Glomerular visceral epithelial cell (primary cell): ENCODE measurements at regions not wholly inside any gene's neighbourhood (a gene's known extent, or its start where the extent isn't known, plus 50 kb on each side); places are given as distances from the start of the nearest gene placed in this dataset.

Experiments used
- DNase-seq: peaks from one replicate; pipeline ENCODE4 v3.0.0-alpha.2; 2016; ENCODE audit errors: extremely low spot score

DNA sequence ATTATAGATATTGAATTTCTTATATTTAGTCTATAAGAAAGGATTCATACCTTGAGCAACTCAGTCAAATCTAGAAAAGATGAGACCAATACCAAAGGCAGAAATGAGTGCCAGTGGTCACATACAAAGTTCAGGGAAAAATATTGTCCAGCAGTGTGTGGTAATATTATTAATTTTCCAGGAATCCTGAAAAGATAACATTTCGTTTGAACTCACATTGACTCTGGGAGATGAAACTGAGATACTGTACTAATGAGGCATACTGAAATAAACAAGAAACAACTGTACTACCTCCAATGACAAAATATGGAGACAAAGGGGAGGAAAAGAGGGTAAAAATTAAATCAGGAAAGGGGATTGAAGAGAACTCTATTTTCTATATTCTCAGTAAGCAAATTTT, 212.4 kb downstream of the TRAM1L1 start:
- no peak for DNase-seq

DNA sequence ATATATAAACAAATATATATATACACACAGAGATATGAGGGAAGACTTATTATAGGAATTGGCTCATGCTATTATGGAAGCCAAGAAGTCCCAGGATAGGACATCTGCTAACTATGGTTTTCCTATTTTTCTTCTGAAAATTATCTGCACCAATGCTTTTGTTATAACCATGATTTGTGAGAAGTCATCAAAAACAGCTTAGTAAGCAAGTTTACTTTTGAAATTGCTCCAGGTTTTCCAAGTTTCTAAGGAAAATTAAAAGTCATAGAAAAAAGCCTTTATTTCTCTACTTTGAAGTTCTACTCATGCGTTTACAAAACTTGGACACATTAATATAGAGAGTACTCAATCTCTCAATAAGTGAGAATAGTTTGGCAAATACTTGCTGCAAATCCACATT, 213.1 kb downstream of the TRAM1L1 start:
- no peak for DNase-seq

DNA sequence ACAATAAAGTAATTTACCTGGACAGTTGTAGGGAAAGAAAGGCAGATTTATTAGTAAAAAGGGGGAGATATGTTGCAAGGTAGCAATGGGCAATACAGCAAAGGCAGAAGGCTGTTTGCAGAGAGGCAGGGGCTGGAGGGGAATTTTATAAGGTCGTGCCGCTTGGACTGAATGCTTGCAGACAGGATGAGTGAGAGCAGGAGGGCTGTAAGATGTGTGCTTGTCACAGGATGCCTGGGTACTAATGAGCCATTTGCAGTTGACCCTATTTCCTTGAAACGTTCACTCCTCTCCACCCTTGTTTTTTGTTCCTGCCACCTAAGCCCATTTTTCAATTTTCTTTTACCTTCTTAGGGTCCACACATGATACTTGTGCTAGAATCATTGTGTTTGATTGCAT, 214.7 kb downstream of the TRAM1L1 start:
- no peak for DNase-seq

DNA sequence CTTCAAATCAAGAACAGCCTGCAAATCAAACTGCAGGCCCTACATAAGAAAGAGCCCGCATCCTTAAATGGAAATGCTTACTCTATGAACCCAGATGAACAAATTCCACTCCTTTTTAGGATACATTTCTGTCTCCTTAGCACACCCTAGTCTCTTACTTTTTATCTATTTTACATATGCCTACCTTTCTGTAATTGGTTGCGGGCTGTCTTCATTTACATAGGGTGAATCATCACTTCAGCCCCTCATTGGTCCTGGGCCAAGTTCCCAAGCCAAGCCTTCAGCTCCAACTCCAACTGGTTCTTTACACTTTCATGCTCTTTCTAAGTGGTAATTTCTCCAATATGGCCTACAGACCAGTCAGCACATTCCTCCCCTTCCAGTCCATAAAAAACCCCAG, 219.3 kb downstream of the TRAM1L1 start:
- no peak for DNase-seq

DNA sequence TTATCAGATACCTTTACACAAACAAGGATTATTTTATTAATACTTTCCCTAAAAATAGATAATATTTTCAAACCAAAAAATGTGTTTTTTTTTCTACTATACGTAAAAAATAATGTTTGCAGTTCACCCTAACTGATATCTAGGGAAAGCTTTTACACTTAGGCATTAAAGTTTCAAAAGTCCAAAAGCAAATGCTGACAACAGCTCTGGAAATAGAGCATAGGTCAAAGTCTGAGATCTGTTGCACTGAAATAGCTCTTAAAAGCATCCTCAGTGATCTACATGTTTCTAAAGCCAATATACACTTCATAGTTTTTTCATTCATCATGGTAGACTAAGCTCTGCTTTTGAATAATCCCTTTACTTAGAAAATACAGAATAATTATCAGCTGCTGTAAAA, 222.8 kb downstream of the TRAM1L1 start:
- DNase-seq, result no peak

DNA sequence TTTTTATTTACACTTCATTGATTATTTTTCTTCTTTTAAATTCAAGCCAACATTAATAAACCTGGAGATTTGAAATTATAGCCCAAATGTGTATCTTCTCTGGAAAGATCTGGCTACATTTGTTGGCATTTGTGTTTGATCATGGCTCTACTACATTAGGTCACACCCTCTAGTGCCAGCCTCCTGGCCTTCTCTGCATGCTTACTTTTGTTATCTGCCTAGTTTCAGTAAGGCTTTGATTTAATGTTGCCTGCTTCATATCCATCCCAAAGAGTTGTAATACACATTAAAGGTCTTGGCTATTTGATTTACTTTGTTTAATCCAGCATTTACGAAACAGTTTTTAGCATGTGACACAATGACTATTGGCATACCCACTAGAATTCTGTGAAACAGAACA, 224.5 kb downstream of the TRAM1L1 start:
- no peak for DNase-seq

DNA sequence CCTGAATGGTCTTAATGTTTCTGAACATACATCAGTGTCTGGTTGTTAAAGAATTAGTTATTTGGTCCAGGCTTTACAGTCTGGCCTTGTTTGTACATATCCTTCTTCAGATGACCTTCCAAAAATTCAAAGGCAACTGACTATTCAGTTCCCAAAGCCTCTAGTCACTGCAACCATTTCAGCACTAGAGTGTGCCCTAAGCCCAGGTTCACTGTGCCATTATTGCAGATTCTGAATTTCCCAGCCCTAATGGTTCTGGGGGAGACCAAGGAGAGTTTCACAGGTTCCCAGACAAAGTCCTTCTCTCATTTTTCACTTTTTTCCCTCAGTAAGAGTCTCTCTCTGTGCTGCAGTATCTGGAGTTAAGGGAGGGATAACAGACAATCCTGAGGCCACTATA, 235.8 kb downstream of the TRAM1L1 start:
- no peak for DNase-seq

DNA sequence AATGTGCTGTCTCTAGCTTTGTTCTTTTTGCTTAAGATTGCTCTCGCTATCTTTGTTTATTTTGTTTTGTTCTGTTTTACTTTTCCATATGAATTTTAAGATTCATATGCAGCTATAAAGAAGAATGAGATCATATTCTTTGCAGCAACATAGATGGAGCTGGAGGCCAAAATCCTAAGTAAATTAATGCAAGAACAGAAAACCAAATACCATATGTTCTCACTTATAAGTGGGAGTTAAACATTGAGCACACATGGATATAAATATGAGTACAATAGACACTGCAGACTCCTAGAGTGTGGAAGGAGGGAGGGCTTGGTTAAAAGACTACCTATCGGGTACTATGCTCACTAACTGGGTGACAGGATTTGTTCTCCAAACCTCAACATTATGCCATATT, 237.8 kb downstream of the TRAM1L1 start:
- DNase-seq, result no peak

DNA sequence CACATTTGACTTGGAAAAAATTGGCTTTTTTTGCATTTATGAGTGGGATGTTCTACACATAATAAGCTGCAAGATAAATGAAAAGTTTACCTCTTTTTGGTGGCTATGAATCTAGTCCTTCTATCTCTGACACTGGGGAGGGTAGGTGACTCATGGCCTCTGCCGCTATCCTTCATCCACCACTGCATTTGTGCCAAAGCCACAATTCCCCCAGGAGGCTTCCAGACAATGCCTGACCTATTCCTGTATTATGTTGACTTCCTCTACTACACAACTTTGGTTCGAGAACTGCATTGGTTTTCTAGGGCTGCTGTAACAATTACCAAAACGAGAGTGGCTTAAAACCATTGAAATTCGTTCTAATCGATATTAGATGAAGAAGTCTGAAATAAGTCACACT, 245.6 kb downstream of the TRAM1L1 start:
- peak; percentile 69 for DNase-seq

DNA sequence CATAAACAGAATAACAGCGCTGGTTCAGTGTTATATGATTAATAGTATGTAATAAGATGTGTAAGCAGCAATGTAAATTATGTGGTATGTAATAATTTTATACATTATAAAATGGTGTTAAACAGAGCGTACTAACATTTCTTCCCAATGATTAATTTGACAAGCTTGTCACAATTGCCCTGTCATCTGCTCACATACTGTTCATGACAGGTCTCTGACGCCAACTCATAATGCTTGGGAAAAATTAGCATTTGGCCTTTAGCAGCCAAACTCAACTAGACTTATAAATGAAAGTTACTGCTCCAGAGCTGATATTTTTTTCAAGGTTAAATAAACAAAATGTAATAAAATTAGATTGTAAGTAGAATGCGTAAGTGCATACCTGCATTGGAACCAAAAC, 246.8 kb downstream of the TRAM1L1 start:
- DNase-seq, result no peak

DNA sequence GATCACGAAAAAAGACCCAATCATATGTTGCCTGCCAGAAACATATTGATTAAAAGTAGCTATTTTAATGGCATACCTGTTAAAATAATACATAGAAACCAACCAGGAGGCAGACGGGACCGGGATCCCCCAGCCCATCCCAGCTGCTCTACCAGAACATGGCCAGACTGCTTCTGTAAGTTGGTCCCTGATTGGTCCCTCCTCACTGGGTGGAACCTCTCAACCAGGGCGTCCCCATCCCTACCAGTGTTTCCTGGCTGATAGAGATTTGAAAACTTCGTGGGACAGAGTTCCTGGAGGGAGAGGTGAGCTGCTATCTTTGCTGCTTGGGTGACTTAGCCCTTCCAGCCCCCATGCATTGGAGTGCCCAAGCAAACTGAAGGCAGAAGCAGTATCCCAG, 256.2 kb downstream of the TRAM1L1 start:
- no peak for DNase-seq

DNA sequence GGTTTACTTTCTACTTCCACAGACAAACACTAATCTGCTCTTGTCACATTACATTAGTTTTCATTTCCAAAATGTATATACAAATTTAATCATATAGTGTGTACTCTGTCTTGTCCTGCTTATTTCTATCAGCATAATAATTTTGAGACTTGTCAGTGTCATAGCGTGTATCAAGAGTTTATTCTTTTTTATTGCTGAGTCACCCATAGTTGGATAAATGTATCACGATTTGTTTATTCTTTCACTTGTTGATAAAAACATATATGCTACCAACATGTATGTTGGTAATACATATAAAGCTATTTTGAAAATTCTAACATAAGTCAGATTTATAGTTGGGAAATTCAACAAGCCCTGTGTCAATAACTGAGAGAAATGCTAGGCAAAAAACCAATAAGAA, 261.2 kb downstream of the TRAM1L1 start:
- DNase-seq, result no peak

DNA sequence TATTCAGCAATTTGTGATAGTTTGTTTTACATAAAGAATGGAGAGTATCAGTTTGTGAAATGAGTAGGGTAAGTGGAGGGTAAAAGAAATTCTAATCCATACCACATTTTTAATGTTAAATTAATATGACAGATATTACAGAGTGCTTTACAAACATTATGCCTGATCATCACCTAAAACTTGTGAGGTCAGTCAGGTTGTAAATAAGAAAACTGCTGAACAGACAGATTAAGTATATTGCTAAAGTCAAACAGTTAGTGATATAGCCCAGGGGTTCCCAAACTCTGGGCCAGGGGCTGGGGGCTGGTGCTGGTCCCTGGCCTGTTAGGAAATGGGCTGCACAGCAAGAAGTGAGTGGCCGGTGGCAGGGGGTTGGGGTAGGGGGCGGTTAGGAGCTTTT, 273.6 kb downstream of the TRAM1L1 start:
- DNase-seq, result no peak

DNA sequence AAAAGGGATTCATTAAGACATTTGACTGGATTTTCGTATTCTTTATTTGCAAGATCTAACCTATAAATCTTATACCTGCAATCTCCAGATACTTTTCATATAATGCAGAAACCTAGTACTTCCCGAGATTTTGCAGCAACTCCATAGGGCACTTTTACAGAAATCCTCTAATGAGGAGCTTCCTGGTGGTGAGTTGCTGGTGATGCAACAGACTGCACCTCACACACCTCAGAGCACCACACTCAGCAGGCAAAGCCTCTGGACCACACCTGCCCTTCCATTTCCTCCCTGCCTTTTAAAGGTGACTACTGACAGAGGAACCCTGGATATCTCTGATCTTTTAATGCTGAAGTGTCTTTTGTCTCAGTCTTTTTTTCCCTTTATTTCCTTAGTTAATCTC, 289.4 kb downstream of the TRAM1L1 start:
- DNase-seq, result no peak

DNA sequence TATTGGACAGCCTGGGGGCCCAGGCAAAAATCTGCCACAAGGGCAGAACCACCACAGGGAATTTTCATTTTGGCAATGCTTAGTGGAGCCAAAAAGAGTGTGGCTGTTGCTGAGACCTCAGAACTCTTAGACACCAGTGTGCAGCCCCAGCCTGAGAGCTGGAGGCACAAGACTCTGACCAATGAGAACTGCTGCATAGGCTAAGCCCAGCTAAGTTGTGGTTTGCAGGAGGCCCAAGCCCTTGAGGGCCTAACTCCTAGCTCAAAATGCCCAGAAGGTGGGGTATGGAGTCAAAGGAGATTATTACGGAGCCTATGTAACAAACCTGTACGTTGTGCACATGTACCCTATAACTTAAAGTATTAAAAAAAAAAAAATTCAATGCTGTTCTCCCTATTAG, 296.7 kb downstream of the TRAM1L1 start:
- DNase-seq, result no peak

DNA sequence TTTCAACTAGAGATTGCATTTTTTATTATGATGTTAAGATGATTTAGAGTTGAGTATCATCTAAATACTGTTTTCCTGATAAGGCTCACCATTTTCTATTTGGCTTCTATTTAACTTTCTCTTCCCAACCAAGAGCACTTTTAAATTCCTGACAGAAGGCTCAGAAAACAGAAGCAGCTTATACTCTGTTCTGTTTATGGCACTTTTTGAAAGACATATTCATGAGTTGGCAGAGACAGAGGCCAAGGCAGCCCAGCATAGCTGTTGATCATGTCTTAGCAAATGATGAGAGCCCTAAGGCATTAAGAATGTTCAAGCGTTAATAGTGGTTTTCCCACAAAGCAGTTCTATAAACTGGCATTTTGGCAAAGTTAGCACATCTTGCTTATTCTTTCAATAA, 330.3 kb downstream of the TRAM1L1 start:
- DNase-seq, result no peak

DNA sequence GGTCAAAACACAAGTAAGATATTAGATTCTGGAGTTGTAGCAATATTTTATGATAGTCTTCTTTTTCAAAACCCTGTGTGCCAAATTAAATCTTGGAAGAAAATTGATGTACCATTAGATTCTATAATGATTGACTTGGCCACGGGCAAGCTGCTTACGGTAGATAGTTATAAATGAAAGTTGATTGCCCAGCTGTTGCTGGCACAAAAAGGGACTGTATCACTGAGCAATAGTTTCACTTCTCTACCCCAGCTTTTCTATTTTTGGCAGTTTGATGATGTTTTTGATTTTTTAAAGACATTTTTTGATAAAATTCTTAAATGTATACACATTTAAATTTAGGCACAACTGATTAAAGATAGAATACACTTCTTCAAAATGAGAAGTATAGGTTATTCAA, 333.3 kb downstream of the TRAM1L1 start:
- no peak for DNase-seq

DNA sequence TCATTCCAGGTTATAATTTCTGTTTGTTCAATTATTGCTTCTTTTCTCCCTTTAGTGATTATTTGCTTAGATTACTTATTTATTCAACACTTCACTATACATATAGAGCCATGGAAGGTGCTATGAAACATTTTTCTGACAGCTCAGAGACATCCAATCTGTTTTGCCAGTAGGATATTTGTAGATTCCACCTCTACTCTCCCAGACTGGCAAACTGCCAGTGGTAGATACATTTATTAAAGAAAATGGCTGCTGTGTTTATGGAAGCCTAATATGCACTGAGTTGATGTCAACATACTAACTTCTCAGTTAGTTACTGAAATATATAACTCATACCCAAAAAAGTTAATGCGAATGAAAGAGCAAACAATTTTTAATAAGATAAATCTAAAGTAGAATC, 348.6 kb downstream of the TRAM1L1 start:
- no peak for DNase-seq

DNA sequence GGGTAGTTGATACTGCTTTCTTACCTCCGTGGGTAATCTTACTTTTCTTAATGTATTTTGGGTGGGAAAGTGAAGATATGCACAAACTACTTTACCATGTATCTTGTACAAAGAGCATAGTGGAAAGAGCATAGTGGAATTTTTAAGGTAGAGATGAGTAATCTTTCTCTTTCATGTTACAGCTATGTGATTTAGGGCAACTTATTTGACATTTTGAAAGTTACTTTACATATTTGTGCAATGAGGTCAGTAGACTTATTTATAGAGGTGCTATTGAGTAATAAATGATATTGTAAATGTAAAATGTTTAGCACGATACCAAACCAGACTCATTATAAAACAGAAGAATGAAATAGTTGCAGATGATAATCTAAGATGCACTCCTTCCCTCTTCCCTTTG, 351.2 kb downstream of the TRAM1L1 start:
- DNase-seq, result no peak

DNA sequence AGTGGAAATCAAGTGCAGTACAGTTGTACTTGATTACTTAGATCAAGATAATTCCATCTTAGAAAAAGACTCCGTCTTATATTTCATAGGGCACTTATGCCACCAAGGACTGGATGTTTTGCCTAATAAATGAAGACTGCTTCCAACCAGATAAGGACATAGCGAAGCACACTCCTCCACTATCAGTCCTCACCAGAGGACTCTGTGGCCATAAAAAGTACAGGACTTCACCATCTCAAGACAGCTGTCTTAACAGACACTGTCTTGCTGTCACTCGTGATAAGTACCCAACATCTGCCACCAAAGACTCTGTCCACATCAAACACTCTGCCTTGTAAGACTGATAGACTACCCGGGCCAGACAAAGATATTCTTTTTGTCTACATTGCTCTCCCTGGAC, 352.0 kb downstream of the TRAM1L1 start:
- no peak for DNase-seq

DNA sequence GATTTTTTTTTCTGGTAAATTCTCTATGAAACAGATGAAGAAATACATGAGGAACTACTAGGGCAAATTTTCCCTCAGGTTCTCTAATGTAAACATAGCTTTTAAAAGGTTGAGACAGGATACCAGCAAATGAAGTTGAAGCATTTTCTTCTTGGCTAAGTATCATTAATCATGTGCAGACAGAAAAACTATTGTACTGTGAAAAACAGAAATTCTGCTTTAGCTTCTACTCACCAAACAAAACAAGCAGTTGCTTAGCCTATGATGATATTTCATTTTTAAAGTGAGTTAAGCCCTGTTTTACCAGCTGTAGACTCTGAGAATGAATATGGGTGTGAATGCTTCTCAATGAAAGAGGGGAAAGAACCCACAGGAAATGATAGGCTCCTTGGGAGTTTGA, 358.9 kb downstream of the TRAM1L1 start:
- DNase-seq, result no peak

DNA sequence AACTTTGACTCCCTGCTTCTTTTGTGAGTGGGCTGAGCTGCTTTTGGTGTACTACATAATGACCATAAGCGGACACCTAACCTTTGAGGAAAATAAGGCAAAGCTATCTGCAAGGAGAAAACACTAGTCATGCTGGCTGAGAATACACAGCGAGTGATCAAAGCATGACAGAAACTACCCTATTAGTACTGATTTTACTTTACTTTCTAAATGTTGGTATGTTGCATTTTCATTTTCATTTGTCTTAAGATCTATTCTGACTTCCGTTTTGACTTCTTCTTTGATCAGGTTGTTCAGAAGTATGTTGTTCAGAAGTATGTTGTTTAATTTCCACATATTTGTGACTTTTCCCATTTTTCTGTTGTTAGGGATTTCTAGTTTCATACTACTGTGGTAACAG, 361.1 kb downstream of the TRAM1L1 start:
- no peak for DNase-seq

DNA sequence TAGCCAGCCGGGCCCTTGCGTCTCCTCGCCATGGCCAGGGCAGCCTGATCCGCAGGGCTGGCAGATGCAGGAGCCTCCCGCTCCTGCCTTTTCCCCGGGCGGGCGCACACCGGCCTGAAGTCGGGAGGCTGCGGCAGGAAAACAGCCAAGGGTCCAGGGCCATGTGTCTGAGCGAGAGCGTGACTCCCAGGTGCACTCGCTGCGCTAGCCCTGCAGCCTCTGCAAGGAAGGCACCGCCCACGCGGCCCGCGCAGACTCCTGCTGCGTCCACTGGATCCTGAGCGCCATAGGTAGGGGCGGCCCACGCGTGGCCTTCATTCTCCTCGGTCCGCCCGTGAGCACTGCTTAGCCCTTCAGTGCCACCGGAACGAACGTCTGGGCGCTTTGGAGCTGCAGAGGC, 379.9 kb downstream of the TRAM1L1 start:
- DNase-seq, result no peak

DNA sequence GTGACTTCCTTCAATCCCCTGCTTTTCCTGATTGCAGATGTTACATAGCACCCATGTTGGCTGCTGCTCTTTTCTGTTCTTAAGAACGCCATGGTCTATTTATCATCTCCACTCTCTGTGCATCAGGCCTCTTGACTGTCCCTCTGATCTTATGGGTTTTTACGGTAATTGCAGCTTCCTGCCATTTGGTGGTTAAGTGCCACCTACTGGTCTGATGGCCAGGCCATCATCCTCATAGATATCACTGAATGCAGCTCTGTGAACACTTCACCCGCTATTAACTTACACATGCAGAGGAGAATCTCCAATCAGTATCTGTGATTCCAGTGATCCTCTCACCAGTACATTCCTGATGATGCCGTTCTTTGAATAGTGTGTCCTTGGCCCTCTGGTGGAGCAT, 382.4 kb downstream of the TRAM1L1 start:
- no peak for DNase-seq

DNA sequence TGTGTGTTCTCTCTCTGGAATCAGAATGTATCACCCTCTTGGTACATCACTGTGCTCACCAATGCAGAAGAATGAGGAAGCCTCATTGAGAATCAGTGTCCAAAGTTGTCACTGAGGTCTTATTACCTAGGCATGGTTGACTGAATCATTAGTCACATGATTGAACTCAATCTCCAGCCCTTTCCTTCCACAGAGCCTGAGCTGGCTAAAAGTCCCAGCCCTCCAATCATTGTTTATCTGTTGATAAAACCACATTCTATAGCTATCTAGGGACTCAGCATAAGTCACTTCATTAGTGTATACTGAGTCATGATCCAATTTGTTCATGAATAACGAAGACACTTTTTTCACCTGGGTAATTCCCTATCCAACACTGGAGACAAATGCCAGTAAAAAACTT, 396.8 kb downstream of the TRAM1L1 start:
- DNase-seq, result peak; percentile 12
